Fibroblast of skin of abdomen (primary cell): ENCODE measurements at regions not wholly inside any gene's neighbourhood (a gene's known extent, or its start where the extent isn't known, plus 50 kb on each side); places are given as distances from the start of the nearest gene placed in this dataset.
"Not testable (repeated sequence)": the region's sequence is repeated elsewhere in the genome, so short reads cannot be mapped to it uniquely, and the experiment has no call there.

Source experiments
- DNase-seq: peaks from one replicate; pipeline ENCODE4 v3.0.0-alpha.2; 2013

- DNase-seq = no peak
Measured at GRCh38 chr3:135559802-135560201, 405.7 kb upstream of the PPP2R3A start.

GRCh38 chr3:135560847-135561246 is 404.7 kb upstream of the PPP2R3A start:
- DNase-seq = no peak

GRCh38 chr3:135564696-135565095 is 400.8 kb upstream of the PPP2R3A start:
- no peak for DNase-seq

GRCh38 chr3:135565546-135565945 is 400.0 kb upstream of the PPP2R3A start:
- peak; percentile 64 for DNase-seq

- DNase-seq = no peak
Measured at GRCh38 chr3:135567223-135567622, 398.3 kb upstream of the PPP2R3A start.

- DNase-seq = no peak
Measured at GRCh38 chr3:135576751-135577150, 388.8 kb upstream of the PPP2R3A start.

GRCh38 chr3:135581806-135582205 is 383.7 kb upstream of the PPP2R3A start:
- no peak for DNase-seq

- DNase-seq = no peak
Measured at GRCh38 chr3:135582800-135583199, 382.7 kb upstream of the PPP2R3A start.

- no peak for DNase-seq
Measured at GRCh38 chr3:135596563-135596962, 369.0 kb upstream of the PPP2R3A start.

- no peak for DNase-seq
Measured at GRCh38 chr3:135597855-135598254, 367.7 kb upstream of the PPP2R3A start.

GRCh38 chr3:135598597-135598996 is 366.9 kb upstream of the PPP2R3A start:
- DNase-seq = no peak

- not testable (repeated sequence) for DNase-seq
Measured at GRCh38 chr3:135604512-135604911, 361.0 kb upstream of the PPP2R3A start.

- no peak for DNase-seq
Measured at GRCh38 chr3:135618123-135618522, 347.4 kb upstream of the PPP2R3A start.

GRCh38 chr3:135621184-135621920 is 344.2 kb upstream of the PPP2R3A start:
- DNase-seq = no peak

GRCh38 chr3:135622215-135622614 is 343.3 kb upstream of the PPP2R3A start:
- no peak for DNase-seq

GRCh38 chr3:135622656-135623055 is 342.9 kb upstream of the PPP2R3A start:
- DNase-seq = no peak

GRCh38 chr3:135623558-135623957 is 342.0 kb upstream of the PPP2R3A start:
- no peak for DNase-seq

GRCh38 chr3:135627057-135627456 is 338.5 kb upstream of the PPP2R3A start:
- no peak for DNase-seq

GRCh38 chr3:135629701-135630408 is 335.7 kb upstream of the PPP2R3A start:
- DNase-seq = no peak

GRCh38 chr3:135632556-135633065 is 332.9 kb upstream of the PPP2R3A start:
- DNase-seq = no peak

GRCh38 chr3:135633078-135633477 is 332.4 kb upstream of the PPP2R3A start:
- DNase-seq = no peak

- no peak for DNase-seq
Measured at GRCh38 chr3:135636596-135636995, 328.9 kb upstream of the PPP2R3A start.

- DNase-seq = no peak
Measured at GRCh38 chr3:135637013-135637412, 328.5 kb upstream of the PPP2R3A start.

GRCh38 chr3:135641761-135642160 is 323.8 kb upstream of the PPP2R3A start:
- DNase-seq = no peak
